SW480 (cell line): ENCODE measurements at regions not wholly inside any gene's neighbourhood (a gene's known extent, or its start where the extent isn't known, plus 50 kb on each side); places are given as distances from the start of the nearest gene placed in this dataset.
A peak's percentile ranks its signal among the peaks of the same experiment; 100 is the strongest.
"Not testable (repeated sequence)": the region's sequence is repeated elsewhere in the genome, so short reads cannot be mapped to it uniquely, and the experiment has no call there.

ENCODE experiments used
- DNase-seq: peaks from one replicate; pipeline ENCODE4 v3.0.0-alpha.2; 2016; ENCODE audit warnings: low spot score

DNA sequence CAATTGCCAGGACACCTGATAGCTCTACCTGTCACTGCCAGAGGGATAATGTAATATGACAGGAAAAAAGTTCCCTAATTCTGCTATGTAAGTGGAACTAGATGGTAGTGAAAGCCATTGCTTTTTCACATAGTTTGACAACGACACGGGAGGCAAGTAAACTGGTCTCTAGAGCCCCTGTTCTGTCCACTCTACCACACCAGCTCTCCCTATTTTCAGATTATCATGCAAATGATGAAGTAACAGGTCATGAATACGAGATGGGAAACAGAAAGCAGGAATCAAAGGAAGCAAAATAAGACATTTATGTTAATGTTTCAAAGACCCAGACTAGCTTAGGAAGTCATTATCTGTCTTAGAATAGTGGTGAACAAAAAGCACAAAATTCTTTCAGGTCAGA lies 56.2 kb downstream of the TAF11L14 start:
- DNase-seq = no peak

DNA sequence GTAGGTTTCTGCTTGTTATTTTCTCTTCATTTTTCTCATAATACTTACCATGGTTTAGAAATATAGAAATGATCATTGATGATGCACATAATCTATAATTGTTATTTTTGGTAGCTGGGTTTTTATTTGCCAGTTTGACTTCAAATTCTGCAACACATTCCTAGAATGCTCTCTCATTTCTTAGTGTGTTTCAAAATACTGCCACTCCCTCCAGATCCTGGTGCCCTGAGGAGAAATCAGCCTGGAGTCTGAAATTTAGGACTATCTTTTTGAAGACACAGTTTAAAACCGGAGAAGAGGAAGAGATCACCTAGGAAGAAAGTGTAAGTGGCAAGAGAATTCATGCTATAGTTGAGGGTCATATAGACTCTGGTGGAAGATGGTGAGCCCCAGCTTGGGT lies 57.5 kb downstream of the TAF11L14 start:
- DNase-seq = no peak

DNA sequence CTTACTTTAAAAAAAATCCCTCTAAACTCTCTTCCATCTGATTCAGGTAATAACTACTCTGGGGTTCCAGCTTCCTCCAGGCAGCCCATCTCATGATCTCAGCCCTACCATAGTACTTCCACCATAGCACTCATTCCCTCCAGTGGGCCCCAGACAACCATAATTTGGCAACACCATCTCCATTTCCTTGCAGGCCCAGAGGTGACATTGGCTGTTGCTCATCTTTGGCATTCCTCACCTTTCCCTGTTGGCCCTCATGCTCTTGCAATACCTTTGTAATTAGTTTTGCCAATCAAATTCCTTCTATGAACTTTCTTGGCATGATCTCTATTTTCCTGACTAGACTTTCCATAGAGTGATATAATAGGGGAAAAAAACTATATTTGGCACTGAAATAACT lies 60.1 kb downstream of the TAF11L14 start:
- no peak for DNase-seq

DNA sequence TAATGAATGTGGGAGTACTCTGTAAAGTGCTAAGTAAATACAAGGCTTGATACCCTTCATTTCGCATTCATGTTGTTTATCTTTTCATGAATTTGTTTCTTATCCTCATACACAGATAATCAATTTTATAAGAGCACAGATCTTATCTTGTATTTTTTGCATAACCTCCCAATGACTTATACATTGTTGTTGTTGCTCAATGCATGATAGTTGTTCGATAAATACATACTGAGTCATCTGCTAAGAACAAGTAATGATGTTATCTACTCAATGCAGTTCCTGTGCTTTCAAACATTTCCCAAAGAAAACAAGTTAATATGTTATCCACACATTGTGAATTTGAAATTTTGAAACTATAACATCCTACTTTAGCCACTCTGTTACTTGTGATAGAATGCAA lies 60.7 kb downstream of the TAF11L14 start:
- no peak for DNase-seq

DNA sequence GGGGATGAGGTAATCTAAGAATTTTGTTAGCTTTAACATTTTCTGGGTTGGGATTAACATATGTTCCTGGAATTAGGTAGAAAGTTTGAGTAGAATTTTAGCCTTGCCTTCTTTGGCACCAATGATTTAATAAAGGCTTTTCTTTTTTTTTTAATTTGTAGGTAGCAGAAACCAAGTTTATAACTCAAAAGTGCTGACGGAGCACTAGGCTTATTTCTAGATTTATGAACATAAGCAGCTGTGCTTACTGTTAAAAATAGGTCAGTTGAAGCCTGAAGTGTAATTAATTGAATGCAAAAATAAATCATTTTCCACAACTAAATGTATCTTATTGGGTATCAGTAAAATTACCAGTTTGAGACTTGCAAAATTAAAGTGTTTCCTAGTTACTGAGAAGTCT lies 62.4 kb downstream of the TAF11L14 start:
- DNase-seq = no peak

DNA sequence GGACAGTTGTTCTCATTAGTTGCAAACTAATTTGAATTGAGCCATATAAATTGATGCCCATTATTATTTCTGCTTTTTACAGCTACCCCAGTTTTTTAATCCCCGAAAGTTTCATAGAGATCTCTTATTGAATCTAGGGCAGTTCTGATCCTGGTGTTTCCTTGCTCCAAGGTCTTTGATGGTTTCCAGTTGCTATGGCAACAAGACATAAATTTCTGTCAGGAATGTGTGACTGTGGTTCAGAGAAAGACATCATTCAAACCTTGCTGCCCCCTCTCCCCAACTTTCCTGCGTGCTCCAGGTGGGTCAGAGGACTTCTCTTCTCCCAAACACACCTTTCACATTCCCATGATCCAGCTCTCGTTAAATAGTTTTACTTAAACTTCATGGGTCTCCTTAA lies 63.4 kb downstream of the TAF11L14 start:
- DNase-seq = no peak

DNA sequence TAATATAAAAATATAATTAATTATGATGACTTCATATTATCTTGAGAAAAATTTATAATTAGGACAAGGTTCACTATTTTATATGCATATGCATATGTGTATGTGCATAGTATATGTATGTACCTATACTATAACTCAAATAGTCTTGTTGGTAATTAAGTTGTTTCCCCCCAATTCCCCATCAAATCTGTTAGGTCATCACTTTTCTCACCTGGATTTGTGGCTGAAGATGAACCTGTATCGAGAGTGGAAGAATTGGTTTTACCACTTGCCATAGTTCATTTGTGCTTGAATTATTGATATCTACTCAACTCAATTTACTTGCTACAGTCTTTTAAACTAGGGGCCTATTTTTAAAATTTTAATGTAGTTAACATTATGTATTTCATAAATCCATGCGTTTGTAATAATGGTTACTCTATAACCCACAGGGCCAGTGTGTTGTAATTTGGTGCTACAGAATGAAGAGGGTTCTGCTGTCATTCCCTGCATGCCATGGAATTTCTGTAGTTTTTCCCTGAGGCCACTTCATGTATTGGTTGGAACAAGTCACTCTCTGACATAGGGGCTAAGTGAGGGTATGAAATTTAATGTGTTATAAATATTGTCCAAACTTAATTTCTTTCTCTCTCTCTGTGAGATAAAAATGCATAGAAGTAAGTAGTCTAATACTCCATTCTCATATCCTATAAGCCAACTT lies 74.9 kb downstream of the TAF11L14 start:
- DNase-seq = no peak

DNA sequence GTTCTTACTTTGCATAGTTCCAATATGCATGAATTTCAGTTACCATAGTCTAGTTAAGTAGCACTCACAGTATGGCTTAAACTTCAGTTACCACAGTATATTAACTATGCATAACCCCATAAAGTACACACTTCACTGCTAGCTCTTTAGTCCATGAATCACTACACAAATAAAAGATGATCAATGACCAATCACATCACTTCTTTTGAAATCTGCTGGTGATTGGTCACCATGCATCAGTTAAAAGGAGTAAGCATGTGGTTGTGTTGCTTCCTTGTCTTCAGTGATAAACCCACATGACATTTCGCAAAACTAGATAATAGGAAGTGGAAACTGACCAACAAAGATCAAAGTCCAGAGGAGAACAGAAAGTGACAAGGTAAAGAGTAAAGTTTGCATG lies 79.0 kb downstream of the TAF11L14 start:
- DNase-seq = peak; percentile 40

DNA sequence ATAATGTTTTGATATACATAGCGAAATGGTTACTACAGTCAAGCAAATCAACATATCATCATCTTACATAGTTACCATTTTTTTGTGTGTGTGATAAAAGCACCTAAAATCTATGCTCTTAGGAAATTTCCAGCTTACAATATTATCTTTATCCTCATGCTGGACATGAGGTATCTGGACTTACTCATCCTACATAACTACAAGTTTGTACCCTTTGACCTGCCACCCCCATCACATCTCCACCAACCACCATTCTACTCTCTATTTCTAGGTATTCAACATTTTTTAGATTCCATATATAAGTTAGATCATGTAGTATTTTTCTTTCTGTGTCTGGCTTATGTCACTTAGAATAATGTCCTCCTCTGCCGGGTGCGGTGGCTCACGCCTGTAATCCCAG lies 79.9 kb downstream of the TAF11L14 start:
- no peak for DNase-seq

DNA sequence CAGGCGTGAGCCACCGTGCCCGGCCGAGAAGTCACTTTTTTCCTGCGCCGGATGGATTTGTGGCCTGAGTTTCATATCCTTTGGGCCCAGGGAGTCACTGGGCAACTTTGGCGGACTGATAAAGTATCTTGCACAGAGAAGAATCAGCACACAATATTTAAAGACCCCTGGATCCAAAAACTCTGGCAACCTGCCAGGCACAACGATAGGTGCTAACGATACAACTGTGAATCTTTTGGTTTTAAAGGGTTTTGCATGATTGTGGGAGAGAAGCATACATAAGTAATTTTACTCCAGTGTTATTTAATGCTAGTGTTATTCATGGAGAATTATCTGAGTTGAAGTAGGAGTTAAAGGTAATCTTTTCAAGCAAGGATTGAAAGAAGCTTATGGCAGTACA lies 85.3 kb downstream of the TAF11L14 start:
- no peak for DNase-seq

DNA sequence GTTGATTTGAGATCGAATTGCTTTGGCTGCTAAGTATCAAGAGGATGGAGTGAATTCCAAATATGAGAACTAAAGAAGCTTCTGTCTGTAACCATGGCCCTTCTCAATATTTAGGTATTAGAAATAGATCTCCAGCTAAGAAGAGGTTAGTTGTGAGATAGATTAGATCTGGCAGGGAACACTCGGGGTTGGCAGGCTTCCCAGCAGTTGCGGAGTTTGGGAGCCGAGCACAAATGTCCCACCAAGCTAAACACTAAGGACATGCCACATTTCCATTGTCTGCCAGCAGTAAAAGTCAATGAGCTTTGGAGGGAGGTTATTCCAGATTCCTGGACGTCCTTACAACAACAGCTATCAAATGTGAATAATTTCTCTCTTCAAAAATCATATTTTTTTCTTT lies 85.8 kb downstream of the TAF11L14 start:
- no peak for DNase-seq

DNA sequence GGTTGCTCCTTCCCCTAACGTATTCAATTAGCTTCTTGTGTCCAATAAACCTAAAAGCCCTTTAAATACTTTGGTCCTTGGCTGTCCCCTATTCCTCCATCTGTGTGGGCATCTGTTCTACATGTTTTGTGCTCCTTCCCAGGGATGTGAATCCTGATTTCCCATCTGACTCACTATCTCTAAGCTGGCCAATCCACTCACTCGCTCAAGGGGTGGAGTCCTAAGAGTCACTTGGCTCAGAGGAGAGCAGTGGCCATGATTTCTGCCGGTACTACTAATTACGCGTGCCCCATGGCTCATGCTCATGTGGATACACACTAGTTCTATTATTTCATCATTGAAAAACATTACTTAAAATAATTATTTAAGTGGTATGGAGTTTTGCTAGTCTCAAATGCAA lies 89.6 kb downstream of the TAF11L14 start:
- DNase-seq = no peak

DNA sequence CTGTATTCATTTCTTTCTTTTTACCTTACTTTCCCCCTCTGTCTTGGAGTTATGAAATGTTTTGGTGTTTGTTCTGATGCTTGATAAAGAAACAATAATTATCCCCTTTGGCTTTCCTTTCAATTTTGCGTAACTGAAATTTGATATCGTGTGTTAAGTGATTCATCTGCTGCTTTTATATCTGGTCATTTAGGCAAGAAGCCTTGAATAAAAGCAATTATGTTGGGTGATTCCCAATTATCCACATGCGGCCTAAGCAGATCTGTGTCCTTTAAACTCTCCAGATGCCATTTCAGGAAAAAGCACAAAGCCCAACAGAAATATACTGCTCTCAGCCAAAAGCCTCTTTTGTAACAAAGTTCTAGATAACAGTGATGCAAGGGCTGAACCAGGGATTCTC lies 92.8 kb downstream of the TAF11L14 start:
- DNase-seq = no peak

DNA sequence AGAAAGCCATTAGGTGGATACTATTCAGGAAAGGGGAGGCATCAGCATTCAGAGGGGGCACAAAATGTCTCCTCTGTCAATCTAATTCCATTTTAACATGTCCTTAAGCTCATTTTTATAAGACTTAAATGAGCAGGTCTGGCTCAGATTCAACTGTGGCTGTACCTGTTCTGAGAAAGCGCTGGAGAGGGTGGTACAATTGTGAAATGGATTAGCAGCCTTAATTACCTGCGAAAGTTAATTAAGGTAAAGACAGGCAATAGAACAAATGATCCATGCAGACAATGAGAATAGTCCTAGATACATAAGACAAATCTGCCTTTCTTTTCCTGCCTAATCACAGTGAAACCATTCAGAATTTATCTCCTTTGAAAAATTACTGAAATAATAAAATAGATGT lies 96.2 kb downstream of the TAF11L14 start:
- DNase-seq = no peak

DNA sequence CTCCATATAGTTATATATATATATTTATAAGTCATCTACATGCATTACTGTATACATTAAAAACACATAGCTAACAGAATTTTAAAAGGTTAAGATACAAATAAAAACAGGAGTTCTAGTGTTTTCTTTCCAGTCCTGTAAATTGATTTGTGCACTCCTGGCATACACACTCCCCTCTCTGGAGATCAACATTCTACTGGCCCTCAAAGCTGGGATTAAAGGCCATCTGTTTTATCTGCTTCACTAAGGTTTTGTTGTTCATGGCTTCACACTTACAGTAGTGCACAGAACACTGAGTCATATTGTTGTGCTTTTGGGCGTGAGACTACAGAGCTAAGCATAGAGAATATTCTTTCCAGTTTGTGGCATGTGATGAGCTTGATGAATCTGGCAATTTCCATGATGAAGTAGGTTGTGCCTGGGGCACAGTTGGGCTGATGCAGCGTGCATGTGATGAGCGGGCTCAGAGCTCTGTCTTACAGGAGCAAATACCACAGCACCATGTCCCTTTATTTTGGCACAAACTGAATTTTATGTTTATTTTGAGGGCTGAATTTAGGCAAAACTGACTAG lies 98.2 kb downstream of the TAF11L14 start:
- DNase-seq = no peak

DNA sequence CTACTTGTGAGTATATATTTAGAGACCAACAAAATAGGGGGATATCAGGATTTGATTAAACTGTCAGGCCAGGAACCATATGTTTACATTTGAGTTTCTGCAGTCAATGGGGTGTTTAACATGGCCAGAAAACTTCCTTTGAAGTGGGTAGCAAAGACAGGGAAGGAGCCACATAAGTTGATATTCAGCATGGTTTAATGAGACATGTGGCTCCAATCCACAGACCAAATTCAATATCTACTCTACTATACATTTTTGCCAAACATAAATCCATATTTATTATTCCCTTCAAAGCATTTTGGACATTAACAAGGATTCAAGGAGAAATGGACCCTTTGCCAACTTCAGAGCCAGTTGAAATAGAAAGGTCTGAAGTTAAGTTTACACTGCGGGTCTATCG lies 99.8 kb downstream of the TAF11L14 start:
- DNase-seq = peak; percentile 36

DNA sequence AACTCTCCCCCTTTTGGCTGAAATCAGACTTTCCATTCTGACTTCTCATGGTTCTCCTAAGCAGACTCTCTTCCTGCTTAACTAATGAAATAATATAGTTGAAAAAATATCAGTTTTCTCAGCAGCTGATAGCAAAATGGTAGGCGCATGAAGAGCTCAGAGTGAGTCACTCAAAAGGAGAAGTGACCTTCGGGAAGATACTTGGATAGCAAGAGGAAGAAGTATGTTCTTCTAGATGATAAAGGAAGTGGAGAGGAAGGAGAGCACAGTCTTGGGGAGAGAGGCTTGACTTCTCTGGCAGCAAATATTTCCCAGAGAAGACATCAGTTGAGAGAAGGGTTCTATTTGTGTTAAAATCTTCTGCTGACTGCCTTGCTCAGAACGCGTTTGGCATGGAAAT lies 101.5 kb downstream of the TAF11L14 start:
- DNase-seq = no peak

DNA sequence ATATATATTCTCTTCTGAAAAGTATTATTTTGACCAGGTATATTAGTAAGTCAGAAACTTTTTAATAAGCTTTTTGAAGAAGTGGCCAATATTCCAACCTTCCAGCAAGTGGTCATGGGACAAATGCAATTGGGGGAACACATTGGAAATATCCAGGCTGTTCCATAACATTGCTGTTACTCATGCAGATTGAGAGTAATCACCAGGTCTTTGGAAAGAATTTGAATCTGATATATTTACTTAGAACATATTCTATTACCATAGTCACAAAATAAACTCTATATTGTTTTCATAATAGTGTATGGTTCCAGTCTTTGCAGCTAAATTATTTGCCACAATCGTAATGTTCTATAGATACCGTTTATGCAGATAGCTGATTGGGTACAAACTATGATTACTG lies 102.8 kb downstream of the TAF11L14 start:
- DNase-seq = no peak

DNA sequence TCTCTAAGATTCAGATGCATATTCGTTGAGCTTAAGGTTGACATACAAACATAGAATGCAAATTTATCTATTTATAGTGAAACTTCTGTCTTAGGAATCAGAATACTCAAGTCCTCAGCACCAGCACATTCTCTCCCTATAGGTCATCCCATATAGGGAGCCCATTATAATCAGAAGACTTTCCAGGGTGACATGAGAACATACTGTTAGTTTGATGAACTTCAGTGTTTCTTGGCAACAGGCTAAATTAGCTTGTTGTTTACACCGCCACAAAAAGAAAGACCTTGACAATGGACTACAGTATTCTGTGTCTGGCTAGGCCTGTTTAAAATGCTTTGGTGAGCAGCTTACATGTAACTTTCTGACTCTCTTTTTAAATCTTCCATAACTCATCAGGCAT lies 104.2 kb downstream of the TAF11L14 start:
- DNase-seq = no peak

DNA sequence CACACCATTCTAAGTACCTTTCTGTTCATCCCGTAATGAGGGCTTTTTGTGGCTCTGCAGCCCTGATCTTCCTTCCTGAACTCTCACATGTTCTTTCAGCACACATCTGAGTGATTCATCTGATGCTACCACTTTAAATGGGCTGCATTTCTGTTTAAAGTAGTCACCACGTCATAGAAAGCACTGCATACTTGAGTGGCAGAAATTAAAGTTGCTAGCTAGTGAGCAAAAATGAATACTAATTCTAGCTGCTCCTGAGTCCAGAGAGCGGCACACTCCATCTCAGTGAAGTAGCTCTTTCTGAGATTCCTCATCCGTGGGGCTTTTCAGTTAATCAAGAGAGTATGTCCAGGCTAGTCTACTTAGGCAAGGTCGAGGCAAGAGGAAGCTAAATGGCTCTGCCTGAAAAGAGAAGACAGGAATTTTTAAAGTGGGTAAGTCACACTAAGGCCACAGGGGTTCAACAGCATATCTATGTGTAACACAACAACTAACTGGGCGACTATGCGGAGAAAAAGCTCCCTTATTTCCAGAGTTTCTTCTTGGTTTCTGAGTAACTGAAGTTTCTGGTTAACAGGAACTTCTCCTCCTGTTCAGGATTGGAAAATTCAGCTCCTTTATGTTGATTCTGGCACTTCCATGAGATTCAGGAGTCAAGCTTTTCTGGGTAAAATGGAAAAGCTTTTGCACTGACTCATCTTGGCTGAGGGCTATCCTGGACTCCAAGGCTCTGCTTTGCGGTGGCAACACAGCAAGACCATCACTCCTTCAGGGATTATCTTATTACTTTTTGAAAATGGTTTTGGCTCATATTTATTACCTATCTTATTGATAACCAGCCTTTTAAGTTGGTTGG lies 109.5 kb downstream of the TAF11L14 start:
- no peak for DNase-seq

DNA sequence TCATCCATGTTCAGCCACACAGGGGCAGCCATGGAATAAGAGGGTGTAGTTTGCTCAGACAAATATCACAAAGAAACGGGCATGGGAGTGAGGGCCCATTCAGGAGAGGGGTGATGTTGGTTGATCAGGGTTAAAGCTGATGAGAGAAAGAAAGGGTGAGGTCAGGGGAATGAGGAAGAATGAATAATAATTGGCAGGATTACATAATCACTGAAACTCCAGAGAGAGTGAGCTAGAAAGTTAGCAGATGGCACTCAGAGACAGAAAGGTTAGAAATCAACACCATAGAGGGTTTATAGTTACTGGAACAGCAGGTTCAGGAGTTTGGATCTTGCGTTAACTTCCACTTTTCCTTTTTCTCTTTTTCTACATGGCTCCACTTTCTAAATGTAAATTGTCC lies 113.9 kb downstream of the TAF11L14 start:
- DNase-seq = no peak

DNA sequence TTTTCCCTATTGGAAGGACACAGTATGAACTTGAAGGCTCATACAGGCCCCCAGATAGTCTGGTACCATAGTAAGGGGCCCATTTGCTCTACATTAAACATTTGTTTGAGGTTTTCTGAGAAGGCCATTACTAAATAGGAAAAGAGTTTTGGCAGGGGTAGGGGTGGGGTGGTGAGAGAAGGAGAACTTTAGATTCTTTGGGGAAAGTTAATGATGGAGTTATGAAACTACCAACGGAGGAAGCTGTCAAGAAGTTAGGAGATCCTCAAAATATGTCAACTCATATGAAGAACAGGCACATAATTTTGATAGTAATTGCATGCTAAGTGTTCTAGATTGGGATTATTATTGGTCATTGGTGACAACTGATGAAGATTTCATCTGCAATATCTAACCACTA lies 114.7 kb downstream of the TAF11L14 start:
- DNase-seq = no peak

DNA sequence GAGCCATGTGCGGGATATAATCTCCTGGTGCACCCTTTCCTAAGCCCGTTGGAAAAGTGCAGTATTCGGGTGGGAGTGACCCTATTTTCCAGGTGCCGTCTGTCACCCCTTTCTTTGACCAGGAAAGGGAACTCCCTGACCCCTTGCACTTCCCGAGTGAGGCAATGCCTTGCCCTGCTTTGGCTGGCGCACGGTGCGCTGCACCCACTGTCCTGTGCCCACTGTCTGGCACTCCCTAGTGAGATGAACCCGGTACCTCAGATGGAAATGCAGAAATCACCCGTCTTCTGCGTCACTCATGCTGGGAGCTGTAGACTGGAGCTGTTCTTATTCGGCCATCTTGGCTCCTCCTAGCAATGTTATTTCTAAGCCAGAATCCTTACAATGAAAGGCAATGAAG lies 121.1 kb downstream of the TAF11L14 start:
- DNase-seq = not testable (repeated sequence)
